ENCODE measurements at regions not wholly inside any gene's neighbourhood (a gene's known extent, or its start where the extent isn't known, plus 50 kb on each side); places are given as distances from the start of the nearest gene placed in this dataset.

GRCh38 chr2:194926873-194927272, 730.2 kb upstream of the SLC39A10 start:
- Histone ChIP-seq H3K9me3 (no peaks in the 10 kb centered on the region), H3F3A (replicated peaks; ENCODE audit: insufficient read depth) (no peaks in the 10 kb centered on the region), H3K79me2 (ENCODE audit: insufficient read depth) (no peaks in the 10 kb centered on the region), H2AFZ (ENCODE audit: low read depth) (no peak overlapping the region), H3K9me2 (no peaks in the 10 kb centered on the region), H3K4me3 (ENCODE audit: low read depth in 2 of 2, low read length in 1 of 2) (no peak overlapping the region), H3K4me1 (ENCODE audit: control insufficient read depth in 1 of 2, insufficient read depth in 2 of 2, low read depth in 1 of 2, low read length in 1 of 2) (no peaks in the 10 kb centered on the region), H3K27ac (ENCODE audit: low read depth in 2 of 2, low read length in 1 of 2) (no peak overlapping the region), H4K20me1 (ENCODE audit: insufficient read depth) (no peaks in the 10 kb centered on the region), H3K27me3 (ENCODE audit: insufficient read depth) (no peaks in the 10 kb centered on the region), H3K9ac (no peak overlapping the region), H3K36me3 (replicated peaks in 1 of 2; ENCODE audit: control insufficient read depth in 1 of 2, insufficient read depth in 2 of 2, low read length in 1 of 2) (no peaks in the 10 kb centered on the region), H3K4me2 (no peak overlapping the region)
- CTCF ChIA-PET = no interaction called here
- 15% methylated on average over 1 of the region's 1 CpG for WGBS (ENCODE audit: low lambda C conversion rate)
- DNase-seq = no peak
- POLR2A ChIA-PET = no interaction called here
- no peak for TF ChIP-seq FOSL2 (IDR thresholded peaks at IDR 0.05; ENCODE audit: borderline replicate concordance, low read depth)
- TF ChIP-seq CTCF (IDR thresholded peaks at IDR 0.05) = no peak
- no peak for TF ChIP-seq ZBTB33 (IDR thresholded peaks at IDR 0.05; ENCODE audit: borderline replicate concordance, low read depth)
- TF ChIP-seq EZH2phosphoT487 (IDR thresholded peaks at IDR 0.05; ENCODE audit: borderline replicate concordance, low read depth) = no peak
- no peak for TF ChIP-seq FOXM1 (IDR thresholded peaks at IDR 0.05; ENCODE audit: low read depth)
- TF ChIP-seq JUND (IDR thresholded peaks at IDR 0.05) = no peak
- TF ChIP-seq USF1 (IDR thresholded peaks at IDR 0.05; ENCODE audit: borderline replicate concordance, low read depth) = no peak
- no peak for TF ChIP-seq IRF3 (IDR thresholded peaks at IDR 0.05; ENCODE audit: low read depth, low read length)
- no peak for TF ChIP-seq ELF1 (IDR thresholded peaks at IDR 0.05)
- no peak for TF ChIP-seq POLR2AphosphoS5 (IDR thresholded peaks at IDR 0.05; ENCODE audit: low read depth, low read length)
- no peak for TF ChIP-seq GABPA (IDR thresholded peaks at IDR 0.05; ENCODE audit: low read depth)
- TF ChIP-seq PBX3 (IDR thresholded peaks at IDR 0.05) = no peak
- no peak for TF ChIP-seq NRF1 (IDR thresholded peaks at IDR 0.05; ENCODE audit: low read depth, low read length)
- no peak for TF ChIP-seq YY1 (IDR thresholded peaks at IDR 0.05; ENCODE audit: low read depth)
- TF ChIP-seq EP300 (IDR thresholded peaks at IDR 0.05; ENCODE audit: borderline replicate concordance in 1 of 2, low read depth in 1 of 2, low read length in 1 of 2) = no peak
- no peak for TF ChIP-seq MXI1 (IDR thresholded peaks at IDR 0.05; ENCODE audit: low read depth, low read length)
- TF ChIP-seq MAX (IDR thresholded peaks at IDR 0.05; ENCODE audit: low read depth) = no peak
